NCI-H82 (cell line): ENCODE measurements at regions not wholly inside any gene's neighbourhood (a gene's known extent, or its start where the extent isn't known, plus 50 kb on each side); places are given as distances from the start of the nearest gene placed in this dataset.

Experiments used
- DNase-seq: peaks from one replicate; lab custom pipeline; 2025; lab: John Stamatoyannopoulos, UW

GRCh38 chr4:20528508-20528907 is 171.8 kb upstream of the PACRGL start:
- DNase-seq = no peak

GRCh38 chr4:20529691-20530090 is 170.6 kb upstream of the PACRGL start:
- peak; percentile 27 for DNase-seq

GRCh38 chr4:20532116-20532790 is 168.0 kb upstream of the PACRGL start:
- peak; percentile 64 for DNase-seq

- DNase-seq = no peak
Measured at GRCh38 chr4:20532871-20533870, 167.1 kb upstream of the PACRGL start.

DNA sequence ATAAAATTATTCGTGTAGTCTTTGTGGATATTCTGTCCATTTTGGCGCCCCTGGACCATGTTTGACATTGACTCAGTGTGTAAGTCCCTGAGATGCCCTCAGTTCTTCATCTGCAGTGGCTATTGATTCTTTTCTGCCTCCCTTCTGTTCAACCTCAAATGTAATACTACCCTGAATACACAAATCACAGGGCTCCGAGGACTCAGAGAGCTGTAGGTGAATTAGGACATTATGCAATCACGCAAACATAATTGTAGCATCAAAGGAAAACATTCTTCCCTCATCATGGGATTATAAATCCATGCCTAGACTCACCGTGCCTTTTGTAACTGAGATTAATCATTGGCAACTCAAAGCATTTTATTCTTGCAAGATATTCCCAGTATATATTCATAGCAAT is 161.4 kb upstream of the PACRGL start:
- DNase-seq = no peak

- no peak for DNase-seq
Measured at GRCh38 chr4:20543131-20543530, 157.1 kb upstream of the PACRGL start.

DNA sequence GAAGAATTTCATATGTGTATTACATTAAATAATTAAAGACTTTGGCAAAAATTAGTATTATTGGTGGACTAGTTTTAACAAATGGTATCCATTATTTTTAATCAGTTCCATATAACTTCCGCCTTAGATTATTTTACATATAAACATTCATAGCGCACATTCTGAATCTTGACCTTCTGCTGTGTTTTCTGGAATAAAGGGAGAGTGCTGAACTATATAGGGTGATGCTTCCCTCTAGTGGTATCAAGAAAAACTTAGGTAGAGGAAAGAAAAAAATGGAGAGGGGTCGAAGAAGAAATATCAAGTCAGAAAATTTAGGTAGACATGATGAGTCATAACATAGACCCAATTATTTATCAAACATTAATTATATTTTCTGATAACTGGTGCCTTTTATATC is 155.6 kb upstream of the PACRGL start:
- DNase-seq = peak; percentile 65

- no peak for DNase-seq
Measured at GRCh38 chr4:20552004-20552403, 148.3 kb upstream of the PACRGL start.

- DNase-seq = no peak
Measured at GRCh38 chr4:20554134-20554533, 146.1 kb upstream of the PACRGL start.

GRCh38 chr4:20565075-20565721 is 135.1 kb upstream of the PACRGL start:
- no peak for DNase-seq

- peak; percentile 29 for DNase-seq
Measured at GRCh38 chr4:20570981-20571715, 129.1 kb upstream of the PACRGL start.

- DNase-seq = peak; percentile 51
Measured at GRCh38 chr4:20572976-20573375, 127.3 kb upstream of the PACRGL start.

DNA sequence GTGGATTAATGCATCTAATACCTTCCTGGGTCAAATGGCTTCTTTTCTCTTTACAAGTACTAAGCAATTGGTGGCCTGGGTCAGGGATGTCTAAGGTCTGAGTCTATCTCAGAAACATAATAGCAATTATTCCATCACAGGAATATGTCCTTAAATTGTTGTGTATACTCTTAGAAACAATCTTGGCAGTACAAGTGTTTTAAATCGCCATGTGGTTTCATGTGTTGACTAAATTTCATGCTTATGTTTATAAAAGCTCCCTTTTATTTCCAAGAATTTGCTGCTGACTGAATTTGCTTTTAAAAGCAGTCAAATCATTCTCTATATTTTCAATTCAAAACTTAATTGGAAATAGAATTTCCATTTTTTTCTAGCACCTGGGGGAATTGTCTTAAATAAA is 125.3 kb upstream of the PACRGL start:
- DNase-seq = no peak

GRCh38 chr4:20575486-20575885 is 124.8 kb upstream of the PACRGL start:
- no peak for DNase-seq

GRCh38 chr4:20576861-20577260 is 123.4 kb upstream of the PACRGL start:
- no peak for DNase-seq

DNA sequence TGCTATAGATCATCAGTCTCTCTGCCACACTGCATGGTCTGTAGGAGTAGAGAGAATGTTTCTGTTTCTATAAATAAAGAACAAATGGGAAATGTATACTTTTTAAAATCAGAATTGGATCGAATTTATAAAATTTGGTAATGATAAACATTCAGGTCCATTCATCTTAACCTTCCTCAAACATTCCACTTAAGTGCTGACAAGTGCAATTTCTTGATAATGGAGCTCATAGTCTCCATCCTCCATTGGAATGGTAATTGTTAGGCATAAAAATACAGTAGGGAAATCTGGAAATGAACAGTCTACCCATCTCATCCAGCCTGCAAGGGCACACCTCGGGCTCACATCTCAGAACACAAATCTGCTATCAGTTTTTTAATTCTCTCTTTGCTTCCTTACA is 122.6 kb upstream of the PACRGL start:
- DNase-seq = no peak

DNA sequence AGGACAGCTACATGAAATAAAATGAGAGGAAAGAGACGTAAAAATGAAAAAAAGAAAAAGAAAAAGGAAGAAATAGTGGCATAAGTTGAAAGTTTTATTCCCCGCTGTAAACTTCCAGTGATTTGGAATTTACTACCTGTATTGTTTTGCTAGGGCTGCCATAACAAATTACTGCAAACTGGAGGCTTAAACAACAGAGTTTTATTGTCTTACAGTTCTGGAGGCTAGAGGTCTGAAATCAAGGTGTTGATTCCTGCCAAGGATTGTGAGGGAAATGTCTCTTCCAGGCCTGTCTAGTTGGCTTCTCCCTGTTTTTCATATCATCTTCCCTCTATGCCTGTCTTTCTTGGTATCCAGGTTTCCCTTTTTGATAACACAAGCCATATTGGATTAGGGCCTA is 119.4 kb upstream of the PACRGL start:
- DNase-seq = no peak

DNA sequence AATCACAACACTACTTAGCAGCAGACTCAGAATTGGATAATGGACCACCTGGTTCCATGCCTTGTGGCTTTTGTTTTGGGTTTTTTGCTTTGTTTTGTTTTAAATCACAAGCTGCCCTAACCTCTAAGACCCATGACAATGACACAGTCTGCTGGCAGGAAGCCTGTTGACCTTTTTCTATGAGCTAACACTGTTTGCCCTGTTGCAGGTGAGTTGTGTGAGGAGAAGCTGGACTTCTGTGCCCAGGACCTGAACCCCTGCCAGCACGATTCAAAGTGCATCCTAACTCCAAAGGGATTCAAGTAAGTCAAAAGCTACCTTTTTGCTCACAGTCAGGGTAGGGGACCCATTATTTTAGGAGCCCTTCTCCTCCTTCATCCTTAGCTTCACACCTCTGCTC is 110.8 kb upstream of the PACRGL start:
- no peak for DNase-seq

DNA sequence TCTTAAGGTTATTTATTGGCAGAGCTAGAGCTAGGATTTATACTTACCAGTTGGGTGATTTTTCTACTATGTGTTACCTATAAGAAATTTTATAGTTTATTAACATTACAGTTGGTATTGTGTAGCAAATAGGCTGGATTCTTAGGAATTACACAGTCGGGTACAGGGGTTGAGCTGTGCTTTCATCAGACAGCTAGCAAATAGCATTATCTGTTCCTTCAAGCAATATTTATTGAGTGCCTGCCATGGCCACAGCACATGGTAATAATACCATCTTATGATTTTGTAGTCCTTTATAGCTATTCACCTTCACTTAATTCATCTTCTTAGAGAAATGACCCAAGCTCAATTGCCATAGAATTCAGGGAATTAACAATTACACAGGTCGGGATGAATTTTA is 109.4 kb upstream of the PACRGL start:
- no peak for DNase-seq

GRCh38 chr4:20591571-20591970 is 108.7 kb upstream of the PACRGL start:
- DNase-seq = no peak

GRCh38 chr4:20592013-20592412 is 108.2 kb upstream of the PACRGL start:
- DNase-seq = no peak

GRCh38 chr4:20592663-20593062 is 107.6 kb upstream of the PACRGL start:
- no peak for DNase-seq
